ENCODE measurements at regions not wholly inside any gene's neighbourhood (a gene's known extent, or its start where the extent isn't known, plus 50 kb on each side); places are given as distances from the start of the nearest gene placed in this dataset.

DNA sequence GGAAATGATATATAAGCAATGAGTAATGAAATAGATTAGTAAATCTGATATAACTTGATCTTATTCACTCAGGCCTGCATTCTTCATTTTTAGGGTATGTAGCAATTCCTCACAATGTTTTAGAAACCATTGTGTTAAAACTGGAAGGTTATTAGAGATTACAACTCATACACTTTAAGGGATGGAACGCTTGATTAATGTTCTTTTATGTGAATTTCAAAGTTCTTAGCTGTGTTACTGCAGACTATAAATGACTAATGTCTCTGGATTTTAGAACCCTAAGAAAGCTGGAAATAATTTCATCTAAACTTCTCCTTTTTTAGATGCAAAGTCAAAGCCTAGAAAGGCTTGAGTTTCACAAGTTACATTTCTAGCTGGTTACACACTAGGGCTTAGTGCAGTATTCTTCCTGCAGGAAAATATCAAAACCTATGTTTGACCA lies 148.2 kb upstream of the CLEC14A start (continued):
- TF ChIP-seq, protein P1, sequence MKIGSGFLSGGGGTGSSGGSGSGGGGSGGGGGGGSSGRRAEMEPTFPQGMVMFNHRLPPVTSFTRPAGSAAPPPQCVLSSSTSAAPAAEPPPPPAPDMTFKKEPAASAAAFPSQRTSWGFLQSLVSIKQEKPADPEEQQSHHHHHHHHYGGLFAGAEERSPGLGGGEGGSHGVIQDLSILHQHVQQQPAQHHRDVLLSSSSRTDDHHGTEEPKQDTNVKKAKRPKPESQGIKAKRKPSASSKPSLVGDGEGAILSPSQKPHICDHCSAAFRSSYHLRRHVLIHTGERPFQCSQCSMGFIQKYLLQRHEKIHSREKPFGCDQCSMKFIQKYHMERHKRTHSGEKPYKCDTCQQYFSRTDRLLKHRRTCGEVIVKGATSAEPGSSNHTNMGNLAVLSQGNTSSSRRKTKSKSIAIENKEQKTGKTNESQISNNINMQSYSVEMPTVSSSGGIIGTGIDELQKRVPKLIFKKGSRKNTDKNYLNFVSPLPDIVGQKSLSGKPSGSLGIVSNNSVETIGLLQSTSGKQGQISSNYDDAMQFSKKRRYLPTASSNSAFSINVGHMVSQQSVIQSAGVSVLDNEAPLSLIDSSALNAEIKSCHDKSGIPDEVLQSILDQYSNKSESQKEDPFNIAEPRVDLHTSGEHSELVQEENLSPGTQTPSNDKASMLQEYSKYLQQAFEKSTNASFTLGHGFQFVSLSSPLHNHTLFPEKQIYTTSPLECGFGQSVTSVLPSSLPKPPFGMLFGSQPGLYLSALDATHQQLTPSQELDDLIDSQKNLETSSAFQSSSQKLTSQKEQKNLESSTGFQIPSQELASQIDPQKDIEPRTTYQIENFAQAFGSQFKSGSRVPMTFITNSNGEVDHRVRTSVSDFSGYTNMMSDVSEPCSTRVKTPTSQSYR (CRISPR knock-in tag; IDR thresholded peaks at IDR 0.05) = no peak
- no peak for TF ChIP-seq JAZF1 (CRISPR knock-in tag; IDR thresholded peaks at IDR 0.05)

DNA sequence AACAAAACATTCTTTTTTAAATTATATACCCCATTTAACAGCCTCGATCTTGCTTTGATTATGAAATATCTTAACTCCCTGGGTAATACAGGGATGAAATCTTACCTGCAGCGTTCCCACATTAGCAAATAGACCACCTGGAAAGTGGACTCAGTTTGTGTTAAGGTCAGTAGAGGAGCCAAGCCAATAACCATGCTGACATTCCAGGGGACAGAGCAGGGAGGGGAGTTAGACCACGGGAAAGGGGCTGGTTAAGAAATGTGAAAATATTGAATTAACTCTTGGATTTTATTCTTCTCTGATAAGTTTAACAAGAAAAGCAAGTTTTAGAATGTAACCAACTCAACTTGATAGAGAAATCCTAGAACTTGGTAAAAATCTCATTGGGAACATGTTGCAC lies 144.9 kb upstream of the CLEC14A start:
- no peak overlapping the region for H3K4me3 Mint-ChIP-seq

DNA sequence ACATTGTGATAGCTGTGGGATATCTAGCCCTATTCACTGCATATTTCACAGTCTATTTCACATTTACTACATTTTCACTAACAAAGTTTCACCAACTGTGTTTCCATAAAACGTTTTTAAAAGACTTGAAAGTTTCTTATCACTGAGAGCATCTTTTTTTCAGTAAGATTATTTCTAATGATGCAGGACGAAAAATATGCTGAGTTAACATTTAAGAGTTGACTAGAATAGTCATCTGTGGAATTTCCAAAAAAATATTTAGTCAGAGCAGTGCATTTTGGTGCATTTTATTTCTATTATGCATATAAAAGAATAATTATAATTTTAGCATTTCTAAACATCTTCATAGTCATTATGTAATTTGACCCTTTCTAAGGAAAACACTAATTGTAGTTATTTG lies 143.8 kb upstream of the CLEC14A start:
- no peak for TF ChIP-seq FOXK1 (CRISPR knock-in tag; IDR thresholded peaks at IDR 0.05)
- no peak for TF ChIP-seq NFYB (CRISPR knock-in tag; conservative IDR thresholded peaks at IDR 0.05; ENCODE audit: low read depth)
- TF ChIP-seq ZNF263 (CRISPR knock-in tag; IDR thresholded peaks at IDR 0.05; ENCODE audit: low read depth) = no peak
- no peak for TF ChIP-seq ZNF423 (CRISPR knock-in tag; IDR thresholded peaks at IDR 0.05)
- no peak for TF ChIP-seq MLX (CRISPR knock-in tag; IDR thresholded peaks at IDR 0.05)
- TF ChIP-seq, protein P2, sequence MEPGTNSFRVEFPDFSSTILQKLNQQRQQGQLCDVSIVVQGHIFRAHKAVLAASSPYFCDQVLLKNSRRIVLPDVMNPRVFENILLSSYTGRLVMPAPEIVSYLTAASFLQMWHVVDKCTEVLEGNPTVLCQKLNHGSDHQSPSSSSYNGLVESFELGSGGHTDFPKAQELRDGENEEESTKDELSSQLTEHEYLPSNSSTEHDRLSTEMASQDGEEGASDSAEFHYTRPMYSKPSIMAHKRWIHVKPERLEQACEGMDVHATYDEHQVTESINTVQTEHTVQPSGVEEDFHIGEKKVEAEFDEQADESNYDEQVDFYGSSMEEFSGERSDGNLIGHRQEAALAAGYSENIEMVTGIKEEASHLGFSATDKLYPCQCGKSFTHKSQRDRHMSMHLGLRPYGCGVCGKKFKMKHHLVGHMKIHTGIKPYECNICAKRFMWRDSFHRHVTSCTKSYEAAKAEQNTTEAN (CRISPR knock-in tag; IDR thresholded peaks at IDR 0.05) = no peak
- no peak for TF ChIP-seq NR1H2 (CRISPR knock-in tag; IDR thresholded peaks at IDR 0.05)
- TF ChIP-seq, protein P3, sequence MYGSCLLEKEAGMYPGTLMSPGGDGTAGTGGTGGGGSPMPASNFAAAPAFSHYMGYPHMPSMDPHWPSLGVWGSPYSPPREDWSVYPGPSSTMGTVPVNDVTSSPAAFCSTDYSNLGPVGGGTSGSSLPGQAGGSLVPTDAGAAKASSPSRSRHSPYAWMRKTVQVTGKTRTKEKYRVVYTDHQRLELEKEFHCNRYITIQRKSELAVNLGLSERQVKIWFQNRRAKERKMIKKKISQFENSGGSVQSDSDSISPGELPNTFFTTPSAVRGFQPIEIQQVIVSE (CRISPR knock-in tag; IDR thresholded peaks at IDR 0.05; ENCODE audit: borderline replicate concordance) = no peak
- ChIA-PET CTCF (interaction anchor here (1.0 kb wide), 2 partner anchors 151 to 468 kb away, joined by 3 read pairs; no protein-coding TSS in a partner anchor), POLR2A (no interaction called here)
- Mint-ChIP-seq H3K9me3 (no peaks in the 10 kb centered on the region), H3K4me1 (peaks cover 8% of the 10 kb centered on the region), H3K27ac (no peak overlapping the region), H3K27me3 (ENCODE audit: low read depth) (peaks cover 24% of the 10 kb centered on the region), H3K4me3 (no peak overlapping the region), H3K36me3 (no peaks in the 10 kb centered on the region)
- DNase-seq (ENCODE audit: low spot score) (no peak), ATAC-seq (no peak)

More for the DNA sequence above, 144.9 kb upstream of the CLEC14A start:
- Mint-ChIP-seq H3K27me3 (ENCODE audit: low read depth) (peaks cover 16% of the 10 kb centered on the region), H3K9me3 (no peaks in the 10 kb centered on the region), H3K4me1 (peaks cover 8% of the 10 kb centered on the region), H3K36me3 (no peaks in the 10 kb centered on the region), H3K27ac (no peak overlapping the region)
- no peak for TF ChIP-seq CBFB (CRISPR knock-in tag; IDR thresholded peaks at IDR 0.05; ENCODE audit: low read depth)
- no peak for TF ChIP-seq ATF2 (CRISPR knock-in tag; IDR thresholded peaks at IDR 0.05; ENCODE audit: borderline replicate concordance, low read depth)
- TF ChIP-seq ATF1 (CRISPR knock-in tag; IDR thresholded peaks at IDR 0.05) = no peak
- TF ChIP-seq, protein P4, sequence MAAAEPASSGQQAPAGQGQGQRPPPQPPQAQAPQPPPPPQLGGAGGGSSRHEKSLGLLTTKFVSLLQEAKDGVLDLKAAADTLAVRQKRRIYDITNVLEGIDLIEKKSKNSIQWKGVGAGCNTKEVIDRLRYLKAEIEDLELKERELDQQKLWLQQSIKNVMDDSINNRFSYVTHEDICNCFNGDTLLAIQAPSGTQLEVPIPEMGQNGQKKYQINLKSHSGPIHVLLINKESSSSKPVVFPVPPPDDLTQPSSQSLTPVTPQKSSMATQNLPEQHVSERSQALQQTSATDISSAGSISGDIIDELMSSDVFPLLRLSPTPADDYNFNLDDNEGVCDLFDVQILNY (CRISPR knock-in tag; IDR thresholded peaks at IDR 0.05) = no peak
- no peak for TF ChIP-seq KAT7 (CRISPR knock-in tag; IDR thresholded peaks at IDR 0.05; ENCODE audit: borderline replicate concordance)
- TF ChIP-seq MYBL2 (CRISPR knock-in tag; IDR thresholded peaks at IDR 0.05) = no peak
- no peak for TF ChIP-seq ZNF317 (CRISPR knock-in tag; IDR thresholded peaks at IDR 0.05; ENCODE audit: borderline replicate concordance, low read depth)
- TF ChIP-seq NR1H2 (CRISPR knock-in tag; IDR thresholded peaks at IDR 0.05) = no peak
- no peak for TF ChIP-seq ZNF232 (CRISPR knock-in tag; IDR thresholded peaks at IDR 0.05)
- no peak for TF ChIP-seq ZSCAN18 (CRISPR knock-in tag; IDR thresholded peaks at IDR 0.05)
- TF ChIP-seq ZNF263 (CRISPR knock-in tag; IDR thresholded peaks at IDR 0.05; ENCODE audit: low read depth) = no peak
- TF ChIP-seq SMAD4 (CRISPR knock-in tag; IDR thresholded peaks at IDR 0.05) = no peak
- no peak for TF ChIP-seq ZNF219 (CRISPR knock-in tag; IDR thresholded peaks at IDR 0.05; ENCODE audit: borderline replicate concordance)
- TF ChIP-seq ZNF423 (CRISPR knock-in tag; IDR thresholded peaks at IDR 0.05) = no peak
- TF ChIP-seq EMX1 (CRISPR knock-in tag; IDR thresholded peaks at IDR 0.05) = no peak
- ChIA-PET CTCF (no interaction called here), POLR2A (no interaction called here)
- ATAC-seq (no peak; the same call in 1 of the 2 replicates), DNase-seq (ENCODE audit: low spot score) (no peak)

All from WTC11 (cell line).